Hippocampal formation (tissue), 2 donors: ENCODE measurements at regions not wholly inside any gene's neighbourhood (a gene's known extent, or its start where the extent isn't known, plus 50 kb on each side); places are given as distances from the start of the nearest gene placed in this dataset.

ENCODE experiments used
- DNase-seq, 2 donors: peaks; one replicate each; lab custom pipeline; 2025; lab: John Stamatoyannopoulos, UW

- no peak for DNase-seq
Observed at GRCh38 chr2:126748188-126748760, 92.3 kb downstream of the GYPC start.

- no peak for DNase-seq
Observed at GRCh38 chr2:126748929-126749518, 93.1 kb downstream of the GYPC start.

- DNase-seq, result no peak
Observed at GRCh38 chr2:126749537-126749936, 93.6 kb downstream of the GYPC start.

GRCh38 chr2:126750506-126750905, 94.5 kb downstream of the GYPC start:
- DNase-seq, result no peak

- no peak for DNase-seq
Observed at GRCh38 chr2:126751477-126751876, 95.5 kb downstream of the GYPC start.

GRCh38 chr2:126752876-126753275, 96.9 kb downstream of the GYPC start:
- DNase-seq, result no peak

GRCh38 chr2:126753501-126754212, 97.7 kb downstream of the GYPC start:
- DNase-seq, result no peak

GRCh38 chr2:126754240-126755004, 98.5 kb downstream of the GYPC start:
- no peak for DNase-seq

- no peak for DNase-seq
Observed at GRCh38 chr2:126756125-126756524, 100.2 kb downstream of the GYPC start.

- DNase-seq, result no peak
Observed at GRCh38 chr2:126761256-126761980, 105.5 kb downstream of the GYPC start.

GRCh38 chr2:126761981-126762878, 106.3 kb downstream of the GYPC start:
- DNase-seq, result no peak

- no peak for DNase-seq
Observed at GRCh38 chr2:126764686-126765265, 108.8 kb downstream of the GYPC start.

- no peak for DNase-seq
Observed at GRCh38 chr2:126765395-126765794, 109.4 kb downstream of the GYPC start.

- no peak for DNase-seq
Observed at GRCh38 chr2:126766295-126766968, 110.5 kb downstream of the GYPC start.

- DNase-seq, result no peak
Observed at GRCh38 chr2:126766969-126767296, 111.0 kb downstream of the GYPC start.

GRCh38 chr2:126769118-126769517, 113.2 kb downstream of the GYPC start:
- no peak for DNase-seq

GRCh38 chr2:126770466-126770865, 114.5 kb downstream of the GYPC start:
- no peak for DNase-seq

- DNase-seq, result no peak
Observed at GRCh38 chr2:126771094-126771493, 115.1 kb downstream of the GYPC start.

- no peak for DNase-seq
Observed at GRCh38 chr2:126771501-126772195, 115.7 kb downstream of the GYPC start.

- no peak for DNase-seq
Observed at GRCh38 chr2:126774290-126774689, 118.3 kb downstream of the GYPC start.
